SK-N-SH treated with all-trans-retinoic acid at 6 μM for 48 hours (cell line): ENCODE measurements at regions not wholly inside any gene's neighbourhood (a gene's known extent, or its start where the extent isn't known, plus 50 kb on each side); places are given as distances from the start of the nearest gene placed in this dataset.

Source experiments
- ATAC-seq: fragments of 200-7000 bp; cut with Tn5 transposase; 3 replicates; pipeline ENCODE4 v1.9.1; 2020; ENCODE audit warnings: mild to moderate bottlenecking, moderate library complexity
- ARNTL ChIP-seq: fragments of 450-650 bp; formaldehyde crosslinking; IDR thresholded peaks from 2 replicates; pipeline ENCODE4 v1.5.0; 2020; ENCODE audit warnings: low read depth, mild to moderate bottlenecking, moderate library complexity, borderline replicate concordance
- CREB5 ChIP-seq: fragments of 250-450 bp; sonication (Bioruptor Pico); IDR thresholded peaks from 2 replicates; pipeline ENCODE4 v1.5.1; 2020; ENCODE audit warnings: low read depth, mild to moderate bottlenecking, moderate library complexity
- CSRNP3 ChIP-seq: fragments of 250-450 bp; sonication (Bioruptor Pico); IDR thresholded peaks from 2 replicates; pipeline ENCODE4 v1.5.1; 2021; ENCODE audit warnings: mild to moderate bottlenecking, moderate library complexity
- ESRRG ChIP-seq: fragments of 250-450 bp; sonication (Bioruptor Pico); IDR thresholded peaks from 2 replicates; pipeline ENCODE4 v1.6.1; 2021; ENCODE audit warnings: mild to moderate bottlenecking
- GLIS3 ChIP-seq: fragments of 250-450 bp; sonication (Bioruptor Pico); IDR thresholded peaks from 2 replicates; pipeline ENCODE4 v1.5.0; 2020; ENCODE audit warnings: mild to moderate bottlenecking, moderate library complexity
- ISL1 ChIP-seq: fragments of 250-450 bp; sonication (Bioruptor Pico); IDR thresholded peaks from 2 replicates; pipeline ENCODE4 v2.1.2; 2022; ENCODE audit warnings: mild to moderate bottlenecking, moderate library complexity
- OSR1 ChIP-seq: fragments of 250-450 bp; sonication (Bioruptor Pico); IDR thresholded peaks from 2 replicates; pipeline ENCODE4 v1.8.0; 2022; ENCODE audit warnings: moderate library complexity, mild to moderate bottlenecking, inconsistent platforms
- POU6F1 ChIP-seq: fragments of 250-450 bp; sonication (Bioruptor Pico); IDR thresholded peaks from 2 replicates; pipeline ENCODE4 v1.8.0; 2021; ENCODE audit warnings: low read depth, mild to moderate bottlenecking, moderate library complexity, borderline replicate concordance
- SNAI2 ChIP-seq: fragments of 250-450 bp; sonication (Bioruptor Pico); IDR thresholded peaks from 2 replicates; pipeline ENCODE4 v1.5.0; 2020; ENCODE audit warnings: mild to moderate bottlenecking, moderate library complexity
- TCF4 ChIP-seq: fragments of 250-450 bp; sonication (Bioruptor Pico); IDR thresholded peaks from 2 replicates; pipeline ENCODE4 v1.8.0; 2021; ENCODE audit warnings: mild to moderate bottlenecking, moderate library complexity, borderline replicate concordance
- TSHZ2 ChIP-seq: fragments of 250-450 bp; sonication (Bioruptor Pico); IDR thresholded peaks from 2 replicates; pipeline ENCODE4 v1.5.0; 2020; ENCODE audit warnings: mild to moderate bottlenecking, moderate library complexity
- ZC3H10 ChIP-seq: fragments of 250-450 bp; sonication (Bioruptor Pico); IDR thresholded peaks from 2 replicates; pipeline ENCODE4 v1.5.1; 2021; ENCODE audit warnings: mild to moderate bottlenecking, moderate library complexity
- ZFP30 ChIP-seq: fragments of 450-650 bp; formaldehyde crosslinking; IDR thresholded peaks from 2 replicates; pipeline ENCODE4 v1.5.0; 2022; ENCODE audit warnings: mild to moderate bottlenecking, moderate library complexity
- ZNF565 ChIP-seq: fragments of 450-650 bp; formaldehyde crosslinking; conservative IDR thresholded peaks from 2 replicates; pipeline ENCODE4 v1.5.0; 2020; ENCODE audit warnings: low read depth, mild to moderate bottlenecking, moderate library complexity

- TF ChIP-seq ZFP30 (CRISPR knock-in tag), result no peak
- TF ChIP-seq POU6F1 (CRISPR knock-in tag), result no peak
- no peak for TF ChIP-seq ZNF565
- no peak for TF ChIP-seq OSR1 (CRISPR knock-in tag)
- TF ChIP-seq ZC3H10 (CRISPR knock-in tag), result no peak
- no peak for TF ChIP-seq ISL1 (CRISPR knock-in tag)
- no peak for ATAC-seq
These were observed 155.7 kb upstream of the SASH1 start for GRCh38 chr6:148186916-148187315.

- ATAC-seq, result peak; percentile 46; the same call in 2 of the 3 replicates
These were observed 150.3 kb upstream of the SASH1 start for GRCh38 chr6:148192310-148192709.

More at GRCh38 chr6:148192310-148192709, 150.3 kb upstream of the SASH1 start:
- TF ChIP-seq CREB5 (CRISPR knock-in tag) (no peak), TCF4 (CRISPR knock-in tag) (no peak), ESRRG (CRISPR knock-in tag) (no peak), ARNTL (no peak), ZNF565 (no peak), GLIS3 (CRISPR knock-in tag) (no peak), SNAI2 (CRISPR knock-in tag) (no peak), POU6F1 (CRISPR knock-in tag) (no peak), OSR1 (CRISPR knock-in tag) (no peak), TSHZ2 (CRISPR knock-in tag) (no peak), CSRNP3 (CRISPR knock-in tag) (no peak), ZC3H10 (CRISPR knock-in tag) (no peak)
